ENCODE measurements at regions not wholly inside any gene's neighbourhood (a gene's known extent, or its start where the extent isn't known, plus 50 kb on each side); places are given as distances from the start of the nearest gene placed in this dataset.

DNA sequence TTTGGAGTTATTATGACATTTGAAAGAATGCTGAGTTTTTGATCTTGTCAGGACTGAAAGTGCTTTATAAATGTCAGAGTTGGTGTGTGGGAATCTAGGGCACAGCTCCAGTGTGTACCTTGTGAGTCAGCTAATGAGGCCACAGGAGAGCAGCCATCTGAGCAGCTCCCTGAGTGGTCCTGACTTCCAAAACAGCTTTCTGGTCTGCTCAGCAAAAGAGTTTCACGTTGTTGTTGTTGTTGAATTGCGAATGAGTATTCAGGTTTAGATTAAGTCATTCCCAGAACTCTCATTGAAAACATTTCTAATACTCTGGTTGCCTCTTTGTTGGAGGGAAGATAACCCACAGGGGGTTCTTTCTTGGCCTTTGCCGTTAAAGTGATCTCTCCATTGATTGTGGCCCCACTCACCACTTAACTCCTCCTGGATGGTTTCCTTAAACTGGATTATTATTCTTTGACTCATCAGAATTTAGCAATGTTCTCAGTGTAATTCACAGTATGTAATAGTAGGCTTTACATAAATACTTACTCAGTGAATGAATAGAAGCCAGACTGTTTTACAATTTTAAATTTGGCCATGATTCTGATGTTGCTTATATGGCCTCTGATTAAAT, 125.1 kb upstream of the SGCD start:
- Histone ChIP-seq H3K4me1 (no peaks in the 10 kb centered on the region), H3K27me3 (no peaks in the 10 kb centered on the region), H3K27ac (no peak overlapping the region), H3K4me3 (no peak overlapping the region), H3K9me3 (no peaks in the 10 kb centered on the region), H3K36me3 (no peaks in the 10 kb centered on the region)
- intact Hi-C loops (cut with DNase I) = no loop called here
- ATAC-seq = no peak
- TF ChIP-seq, protein P1, sequence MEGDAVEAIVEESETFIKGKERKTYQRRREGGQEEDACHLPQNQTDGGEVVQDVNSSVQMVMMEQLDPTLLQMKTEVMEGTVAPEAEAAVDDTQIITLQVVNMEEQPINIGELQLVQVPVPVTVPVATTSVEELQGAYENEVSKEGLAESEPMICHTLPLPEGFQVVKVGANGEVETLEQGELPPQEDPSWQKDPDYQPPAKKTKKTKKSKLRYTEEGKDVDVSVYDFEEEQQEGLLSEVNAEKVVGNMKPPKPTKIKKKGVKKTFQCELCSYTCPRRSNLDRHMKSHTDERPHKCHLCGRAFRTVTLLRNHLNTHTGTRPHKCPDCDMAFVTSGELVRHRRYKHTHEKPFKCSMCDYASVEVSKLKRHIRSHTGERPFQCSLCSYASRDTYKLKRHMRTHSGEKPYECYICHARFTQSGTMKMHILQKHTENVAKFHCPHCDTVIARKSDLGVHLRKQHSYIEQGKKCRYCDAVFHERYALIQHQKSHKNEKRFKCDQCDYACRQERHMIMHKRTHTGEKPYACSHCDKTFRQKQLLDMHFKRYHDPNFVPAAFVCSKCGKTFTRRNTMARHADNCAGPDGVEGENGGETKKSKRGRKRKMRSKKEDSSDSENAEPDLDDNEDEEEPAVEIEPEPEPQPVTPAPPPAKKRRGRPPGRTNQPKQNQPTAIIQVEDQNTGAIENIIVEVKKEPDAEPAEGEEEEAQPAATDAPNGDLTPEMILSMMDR (IDR thresholded peaks at IDR 0.05) = no peak
- no peak for DNase-seq

DNA sequence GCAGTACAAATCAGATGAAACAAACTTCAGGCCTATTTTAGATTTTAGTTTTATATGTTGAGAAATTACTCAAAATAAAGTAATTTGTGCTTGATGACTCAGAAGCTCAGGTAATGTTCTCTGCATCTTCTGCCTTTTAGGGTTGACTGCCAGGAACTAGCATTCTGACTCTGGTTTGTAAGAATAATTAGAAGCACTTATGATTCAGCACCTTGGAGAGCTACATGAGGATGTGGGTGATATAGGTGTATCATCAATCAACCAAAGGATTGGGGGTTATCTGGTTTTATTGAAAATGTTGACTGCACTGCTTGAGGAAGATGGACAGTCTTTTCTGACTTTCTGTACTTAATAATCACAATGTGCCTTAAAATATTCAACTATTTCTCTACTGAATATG, 118.7 kb upstream of the SGCD start:
- Histone ChIP-seq H3K4me1 (no peaks in the 10 kb centered on the region), H3K9me3 (no peaks in the 10 kb centered on the region), H3K4me3 (no peak overlapping the region), H3K27ac (no peak overlapping the region), H3K27me3 (no peaks in the 10 kb centered on the region), H3K36me3 (no peaks in the 10 kb centered on the region)
- intact Hi-C loops (cut with DNase I) = no loop called here
- ATAC-seq (no peak), DNase-seq (no peak)
- TF ChIP-seq, protein P1 (IDR thresholded peaks at IDR 0.05) = no peak

DNA sequence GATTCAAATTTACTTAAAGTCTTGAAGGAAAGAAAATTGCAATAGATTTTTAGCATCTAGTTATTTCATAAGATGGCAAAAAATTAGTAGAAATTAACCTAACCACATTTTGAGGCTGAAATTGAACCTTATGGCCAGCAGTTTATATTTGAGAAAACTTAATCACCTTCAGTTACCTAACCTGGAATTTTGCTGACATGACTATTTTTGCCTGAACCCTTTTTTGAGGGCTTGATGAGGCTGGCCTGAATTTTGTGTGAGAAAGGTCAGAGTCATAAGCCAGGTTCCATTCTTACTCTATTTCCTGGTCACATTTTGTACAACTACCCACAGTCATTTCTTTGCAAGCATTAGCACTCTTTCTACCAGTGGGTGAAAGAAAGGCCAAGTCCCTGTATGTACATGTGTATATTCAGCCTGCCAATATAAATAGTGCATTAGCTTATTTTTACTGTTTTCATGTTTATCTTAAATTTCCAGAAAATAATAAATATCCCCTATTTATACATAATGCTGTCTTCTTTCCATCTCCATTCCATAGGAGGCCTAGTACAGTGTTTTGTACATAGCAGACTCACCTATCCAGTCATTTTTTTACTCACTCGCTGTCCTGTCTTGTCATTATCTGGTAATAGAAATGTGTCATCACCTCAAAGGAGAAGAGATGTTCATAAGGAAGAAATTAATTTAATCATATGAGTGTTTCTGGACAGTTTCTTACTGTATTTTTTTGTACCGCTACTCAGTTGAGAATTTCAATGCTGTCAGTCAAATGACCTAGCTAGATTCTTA, 108.4 kb upstream of the SGCD start:
- DNase-seq (no peak), ATAC-seq (no peak)
- H3K4me1 ChIP-seq = no peaks in the 10 kb centered on the region
- TF ChIP-seq, protein P1 (IDR thresholded peaks at IDR 0.05) = no peak
- H3K27ac ChIP-seq = no peak overlapping the region
- no peaks in the 10 kb centered on the region for H3K36me3 ChIP-seq
- no peak overlapping the region for H3K4me3 ChIP-seq
- intact Hi-C loops (cut with DNase I) = no loop called here
- H3K9me3 ChIP-seq = no peaks in the 10 kb centered on the region
- H3K27me3 ChIP-seq = no peaks in the 10 kb centered on the region

DNA sequence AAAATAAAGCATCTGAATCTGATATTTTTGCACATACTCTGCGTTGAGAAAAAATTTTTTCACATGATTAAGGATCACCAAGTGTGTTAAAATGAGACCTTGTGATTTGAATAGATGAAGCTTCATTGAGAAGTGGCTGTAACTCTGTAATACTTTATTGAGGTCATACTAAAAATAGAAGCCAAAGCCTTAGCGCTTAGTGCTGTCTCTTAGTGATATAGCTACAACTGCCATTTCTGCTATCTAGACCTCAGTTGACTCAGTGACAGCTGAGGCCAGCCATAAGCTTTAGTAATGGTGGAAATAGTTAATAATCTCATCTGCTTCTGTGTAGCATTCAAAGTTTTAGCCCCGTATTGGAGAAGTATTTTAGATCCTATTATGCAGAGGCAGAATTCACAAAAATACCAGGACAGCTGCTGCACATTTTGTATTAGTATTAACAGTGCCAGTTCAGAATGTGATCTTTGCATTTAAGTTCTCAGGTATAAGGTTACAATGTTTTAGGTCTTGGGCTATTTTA, 107.4 kb upstream of the SGCD start:
- Histone ChIP-seq H3K27me3 (no peaks in the 10 kb centered on the region), H3K9me3 (no peaks in the 10 kb centered on the region), H3K27ac (no peak overlapping the region), H3K36me3 (no peaks in the 10 kb centered on the region), H3K4me3 (no peak overlapping the region), H3K4me1 (no peaks in the 10 kb centered on the region)
- intact Hi-C loops (cut with DNase I) = no loop called here
- TF ChIP-seq, protein P1 (IDR thresholded peaks at IDR 0.05) = no peak
- no peak for DNase-seq
- ATAC-seq = no peak

DNA sequence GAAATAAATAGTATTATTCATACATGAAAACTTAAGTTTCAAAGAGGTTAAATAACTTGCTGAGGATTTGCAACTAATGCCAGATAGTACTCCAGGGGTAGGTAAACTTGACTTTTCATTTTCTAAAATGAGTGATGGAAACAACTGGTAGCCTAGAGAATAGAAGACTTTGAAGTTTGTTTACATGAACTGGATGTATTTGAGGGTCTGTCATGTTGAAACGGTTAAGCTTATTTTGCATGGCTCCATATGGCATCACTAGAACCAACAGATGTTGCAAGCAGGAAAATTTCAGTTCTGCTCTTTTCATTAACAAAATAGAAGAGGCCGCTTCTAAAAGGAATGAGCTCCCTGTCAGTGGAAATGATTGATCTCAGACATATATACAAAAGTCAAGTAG, 105.1 kb upstream of the SGCD start:
- DNase-seq (no peak), ATAC-seq (no peak)
- no peaks in the 10 kb centered on the region for H3K9me3 ChIP-seq
- no peaks in the 10 kb centered on the region for H3K4me1 ChIP-seq
- TF ChIP-seq, protein P1 (IDR thresholded peaks at IDR 0.05) = no peak
- intact Hi-C loops (cut with DNase I) = no loop called here
- H3K4me3 ChIP-seq = no peak overlapping the region
- no peaks in the 10 kb centered on the region for H3K36me3 ChIP-seq
- H3K27ac ChIP-seq = no peak overlapping the region
- no peaks in the 10 kb centered on the region for H3K27me3 ChIP-seq
